Motor neuron (in vitro differentiated cells): ENCODE measurements at regions not wholly inside any gene's neighbourhood (a gene's known extent, or its start where the extent isn't known, plus 50 kb on each side); places are given as distances from the start of the nearest gene placed in this dataset.
"Not testable (repeated sequence)": the region's sequence is repeated elsewhere in the genome, so short reads cannot be mapped to it uniquely, and the experiment has no call there.

Experiments used
- ATAC-seq, 8 experiments: fragments of 200-7000 bp; cut with Tn5 transposase; replicated peaks in 6 of 8; 2 replicates each; pipeline ENCODE4 v1.8.0; 2021; ENCODE audit warnings: mild to moderate bottlenecking in 8 of 8, moderate library complexity in 8 of 8
- H3K27ac ChIP-seq, 2 donors: fragments of 250-450 bp; sonication (Bioruptor Pico); 2 replicates each; pipeline ENCODE4 v1.9.0; 2021; ENCODE audit warnings: antibody characterized with exemption in 2 of 2, mild to moderate bottlenecking in 2 of 2, moderate library complexity in 1 of 2
- H3K4me1 ChIP-seq, 2 donors: fragments of 250-450 bp; sonication (Bioruptor Pico); replicated peaks in 1 of 2; 2 replicates each; pipeline ENCODE4 v1.6.1; 2021; ENCODE audit warnings: antibody characterized with exemption in 2 of 2, mild to moderate bottlenecking in 2 of 2, moderate library complexity in 1 of 2
- H3K4me3 ChIP-seq, 5 donors: fragments of 250-450 bp; sonication (Bioruptor Pico); 2 replicates each; pipeline ENCODE4 v1.9.0; 2021; ENCODE audit warnings: antibody characterized with exemption in 5 of 5, mild to moderate bottlenecking in 5 of 5, moderate library complexity in 4 of 5
- WGBS, 10 experiments: fragments of 450-650 bp; shearing (Covaris generic); methylation state at CpG; one replicate each; pipeline ENCODE4 v1.0.0; 2022; 5-methylcytosine and 5-hydroxymethylcytosine counted together
- in situ Hi-C, 9 experiments: fragments of 400-800 bp; cut with MboI; loops; one replicate each; pipeline ENCODE4 v1.15.0; 2021; ENCODE audit warnings: low sequenced_read_pairs in 9 of 9, low pct_unique_long_range_greater_than_20kb in 2 of 9; ENCODE audit not compliant: unreplicated experiment in 9 of 9

DNA sequence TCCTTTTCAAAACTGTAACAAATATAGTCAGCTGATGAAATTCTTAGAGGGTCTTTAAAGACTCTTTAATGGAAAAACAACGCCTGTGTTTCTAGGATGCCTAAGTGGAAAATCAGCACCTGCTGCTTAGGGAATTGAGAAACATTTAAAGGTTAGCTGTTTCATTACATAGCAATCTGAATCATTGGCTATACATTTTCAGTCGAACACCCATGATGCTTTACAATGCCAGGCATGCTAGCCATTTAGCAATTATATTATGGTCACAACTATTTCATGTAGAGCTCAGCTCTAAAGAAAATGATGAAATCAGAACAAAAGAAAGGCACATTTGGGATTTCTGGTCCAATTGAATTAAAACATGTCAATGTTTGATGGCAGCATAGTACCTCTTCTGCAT lies 270.3 kb upstream of the SYNCRIP start:
- no peak overlapping the region for H3K4me3 ChIP-seq
- in situ Hi-C loops = loop anchor here in 1 of 9 experiments (25.0 kb wide), 1 partner anchor 1074 kb away; no protein-coding TSS in a partner anchor
- H3K4me1 ChIP-seq = no peaks in the 10 kb centered on the region
- H3K27ac ChIP-seq = no peak overlapping the region
- ATAC-seq = no peak
- 0 to 93% (median 71%) methylated on average over 1 to 2 of the region's 2 CpGs for WGBS, 10 experiments

- 0 to 100% (median 86%) methylated on average over 1 to 3 of the region's 3 CpGs for WGBS, 10 experiments
- no peak overlapping the region for H3K4me3 ChIP-seq
- no peak overlapping the region for H3K27ac ChIP-seq
- H3K4me1 ChIP-seq = no peaks in the 10 kb centered on the region
- peak in 1 of 8 experiments; percentile 28 for ATAC-seq
- in situ Hi-C loops = loop anchor here in 1 of 9 experiments (25.0 kb wide), 1 partner anchor 1075 kb away; no protein-coding TSS in a partner anchor
These were observed 269.9 kb upstream of the SYNCRIP start for GRCh38 chr6:85912582-85912981.

DNA sequence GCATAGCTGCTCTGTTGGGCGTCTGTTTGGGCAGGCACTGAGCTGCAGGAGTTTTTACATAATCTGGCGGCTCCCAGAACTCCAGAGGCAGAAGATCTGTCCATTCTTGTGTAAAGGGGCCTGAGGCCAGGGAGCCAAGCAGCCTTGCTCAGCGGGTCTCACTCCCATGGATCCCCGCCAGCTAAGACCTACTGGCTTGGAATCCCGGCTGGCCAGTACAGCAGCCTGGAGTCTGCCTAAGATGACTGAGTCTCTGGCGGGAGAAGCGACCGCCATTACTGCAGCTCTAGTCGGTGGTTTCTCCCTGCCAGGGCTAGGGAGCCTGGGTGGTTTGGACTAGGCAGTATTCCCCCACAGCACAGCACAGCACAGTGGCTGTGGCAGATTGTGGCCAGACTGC lies 268.4 kb upstream of the SYNCRIP start:
- Histone ChIP-seq H3K4me3 (no peak overlapping the region), H3K4me1 (no peaks in the 10 kb centered on the region), H3K27ac (no peak overlapping the region)
- WGBS, 10 experiments = 51 to 94% (median 90%) methylated on average over 1 to 6 of the region's 9 CpGs; no CpG with 5 or more reads in 3 of the 10 experiments
- in situ Hi-C loops = loop anchor here in 1 of 9 experiments (25.0 kb wide), 1 partner anchor 1076 kb away; no protein-coding TSS in a partner anchor
- ATAC-seq = no peak

- H3K4me3 ChIP-seq, H3K4me1 ChIP-seq, ATAC-seq, H3K27ac ChIP-seq: not testable (repeated sequence)
- 0 to 85% (median 48%) methylated on average over 1 to 4 of the region's 4 CpGs; no CpG with 5 or more reads in 6 of the 10 experiments for WGBS, 10 experiments
- in situ Hi-C loops = loop anchor here in 1 of 9 experiments (25.0 kb wide), 1 partner anchor 1079 kb away; no protein-coding TSS in a partner anchor
These were observed 265.4 kb upstream of the SYNCRIP start for GRCh38 chr6:85908120-85908519.

GRCh38 chr6:85892346-85892745 lies 249.7 kb upstream of the SYNCRIP start:
- no peaks in the 10 kb centered on the region for H3K4me1 ChIP-seq
- 0 to 60% (median 30%) methylated on average over 1 to 3 of the region's 3 CpGs; no CpG with 5 or more reads in 4 of the 10 experiments for WGBS, 10 experiments
- ATAC-seq = no peak
- no peak overlapping the region for H3K4me3 ChIP-seq
- no peak overlapping the region for H3K27ac ChIP-seq
- in situ Hi-C loops = no loop called here

DNA sequence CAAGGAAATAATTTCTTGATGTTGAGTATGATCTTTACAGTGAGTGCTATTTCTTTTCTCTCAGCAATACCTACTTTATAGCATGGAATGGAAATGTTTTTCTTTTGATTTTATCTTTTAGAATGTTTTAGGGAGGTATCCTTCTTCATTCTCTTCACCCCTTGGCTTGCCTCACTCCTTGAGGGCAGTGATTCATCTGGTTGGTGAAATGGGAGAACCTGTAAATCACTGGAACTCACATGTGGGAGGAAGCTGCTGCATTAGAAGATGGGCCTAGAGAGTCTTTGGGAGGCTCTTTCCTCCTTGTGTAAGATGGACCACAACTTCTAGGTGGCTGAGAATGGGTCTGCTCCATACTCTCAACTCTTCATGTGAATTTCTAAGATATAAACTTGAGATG lies 244.8 kb upstream of the SYNCRIP start:
- in situ Hi-C loops = no loop called here
- Histone ChIP-seq H3K27ac (no peak overlapping the region), H3K4me1 (no peaks in the 10 kb centered on the region), H3K4me3 (no peak overlapping the region)
- no peak for ATAC-seq

GRCh38 chr6:85868685-85869084 lies 226.0 kb upstream of the SYNCRIP start:
- ATAC-seq = no peak
- H3K4me3 ChIP-seq = no peak overlapping the region
- peaks cover 7 to 9% of the 10 kb centered on the region in 2 donors for H3K4me1 ChIP-seq
- in situ Hi-C loops = no loop called here
- H3K27ac ChIP-seq = no peak overlapping the region
- WGBS, 10 experiments = 20 to 100% (median 88%) methylated on average over 1 to 3 of the region's 5 CpGs; no CpG with 5 or more reads in 6 of the 10 experiments

- peaks cover 7 to 9% of the 10 kb centered on the region in 2 donors for H3K4me1 ChIP-seq
- no peak for ATAC-seq
- H3K4me3 ChIP-seq = no peak overlapping the region
- in situ Hi-C loops = no loop called here
- no peak overlapping the region for H3K27ac ChIP-seq
These were observed 224.9 kb upstream of the SYNCRIP start for GRCh38 chr6:85867595-85867994.

GRCh38 chr6:85866758-85867401 lies 224.2 kb upstream of the SYNCRIP start:
- no peak overlapping the region for H3K4me3 ChIP-seq
- H3K4me1 ChIP-seq = peaks cover 7 to 9% of the 10 kb centered on the region in 2 donors
- WGBS, 10 experiments = 54 to 100% (median 73%) methylated on average over 1 to 5 of the region's 10 CpGs; no CpG with 5 or more reads in 4 of the 10 experiments
- ATAC-seq = no peak
- in situ Hi-C loops = no loop called here
- no peak overlapping the region for H3K27ac ChIP-seq

GRCh38 chr6:85866370-85866730 lies 223.7 kb upstream of the SYNCRIP start:
- peak in 3 of 8 experiments; percentile 17 to 27 (median 25) for ATAC-seq
- no peak overlapping the region for H3K27ac ChIP-seq
- 13 to 100% (median 51%) methylated on average over 1 to 5 of the region's 5 CpGs; no CpG with 5 or more reads in 2 of the 10 experiments for WGBS, 10 experiments

DNA sequence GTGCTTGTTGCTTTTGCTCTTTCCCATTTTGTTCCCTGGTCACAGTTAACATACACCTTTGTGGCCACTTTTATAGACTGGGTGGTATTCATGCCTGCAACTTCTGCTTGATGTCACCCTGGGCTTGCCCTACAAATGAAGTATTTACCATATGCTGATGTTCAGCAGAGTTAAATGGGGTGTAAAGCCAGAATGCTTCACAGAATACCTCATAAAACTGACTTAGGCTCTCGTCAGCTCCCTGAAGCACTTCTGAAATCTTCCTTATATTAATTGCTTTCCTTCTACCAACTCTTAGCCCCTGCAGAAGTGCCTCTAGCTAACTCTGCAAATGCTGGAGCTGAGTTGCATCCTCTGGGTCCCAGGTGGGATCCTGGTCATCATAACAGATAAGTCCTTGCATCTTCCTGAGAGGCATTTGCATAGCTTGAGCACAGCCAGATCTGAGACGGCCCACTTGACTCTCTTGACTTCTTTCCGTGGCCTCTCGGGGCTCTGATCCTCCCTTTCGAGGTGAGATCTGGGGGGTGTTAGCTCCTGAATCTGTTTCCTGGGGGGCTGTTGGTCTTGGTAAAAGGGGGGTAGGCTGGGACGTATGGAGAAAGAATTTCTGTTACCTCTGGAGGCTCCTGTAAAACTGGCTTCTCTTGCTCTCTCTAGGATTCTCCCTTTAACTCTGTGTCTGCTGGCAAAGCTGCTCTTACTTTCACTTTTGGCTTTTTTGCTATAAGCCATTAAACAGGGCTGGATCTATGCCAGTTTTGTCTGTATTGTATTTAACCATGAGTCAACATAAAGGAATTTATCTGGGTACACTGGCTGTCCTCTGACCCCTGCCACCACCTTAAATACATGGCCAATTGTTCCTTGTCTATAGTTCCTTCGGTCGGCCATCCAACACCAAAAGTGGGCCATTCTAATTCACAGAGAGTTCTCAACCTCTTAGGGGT lies 223.0 kb upstream of the SYNCRIP start:
- Histone ChIP-seq H3K4me1 (peaks cover 7 to 9% of the 10 kb centered on the region in 2 donors), H3K27ac (no peak overlapping the region), H3K4me3 (no peak overlapping the region)
- WGBS, 10 experiments = 0 to 87% (median 26%) methylated on average over 1 to 6 of the region's 8 CpGs
- in situ Hi-C loops = no loop called here
- ATAC-seq = peak in 3 of 8 experiments; percentile 65 to 73 (median 70)

More at GRCh38 chr6:85866370-85866730, 223.7 kb upstream of the SYNCRIP start:
- no peak overlapping the region for H3K4me3 ChIP-seq
- in situ Hi-C loops = no loop called here
- H3K4me1 ChIP-seq = peaks cover 7 to 9% of the 10 kb centered on the region in 2 donors

- H3K27ac ChIP-seq = no peak overlapping the region
- H3K4me1 ChIP-seq = peaks cover 7 to 9% of the 10 kb centered on the region in 2 donors
- no peak overlapping the region for H3K4me3 ChIP-seq
- in situ Hi-C loops = no loop called here
- ATAC-seq = peak in 2 of 8 experiments; percentile 9 to 49
- WGBS, 10 experiments = 7 to 100% (median 52%) methylated on average over 2 to 7 of the region's 7 CpGs
These were observed 222.0 kb upstream of the SYNCRIP start for GRCh38 chr6:85864453-85865401.
